IgD-negative memory B cell (primary cell): ENCODE measurements at regions not wholly inside any gene's neighbourhood (a gene's known extent, or its start where the extent isn't known, plus 50 kb on each side); places are given as distances from the start of the nearest gene placed in this dataset.

ENCODE experiments used
- H3K27ac Mint-ChIP-seq, 3 donors: one replicate each; pipeline ENCODE4 v1.8.0; 2020 to 2022; ENCODE audit warnings: mild to moderate bottlenecking in 3 of 3, mixed read lengths in 3 of 3, moderate library complexity in 1 of 3
- H3K27me3 Mint-ChIP-seq: one replicate; pipeline ENCODE4 v1.8.0; 2021; ENCODE audit warnings: mixed read lengths
- H3K36me3 Mint-ChIP-seq: one replicate; pipeline ENCODE4 v1.8.0; 2020; ENCODE audit warnings: mild to moderate bottlenecking, mixed read lengths
- H3K4me1 Mint-ChIP-seq, 3 donors: one replicate each; pipeline ENCODE4 v1.8.0; 2020 to 2022; ENCODE audit warnings: mixed read lengths in 3 of 3, mild to moderate bottlenecking in 1 of 3
- H3K4me3 Mint-ChIP-seq, 4 donors: one replicate each; pipeline ENCODE4 v1.8.0; 2020 to 2022; ENCODE audit warnings: mild to moderate bottlenecking in 4 of 4, mixed read lengths in 4 of 4, moderate library complexity in 3 of 4
- H3K9me3 Mint-ChIP-seq, 3 donors: one replicate each; pipeline ENCODE4 v1.8.0; 2020 to 2021; ENCODE audit warnings: mixed read lengths in 3 of 3, mild to moderate bottlenecking in 1 of 3

DNA sequence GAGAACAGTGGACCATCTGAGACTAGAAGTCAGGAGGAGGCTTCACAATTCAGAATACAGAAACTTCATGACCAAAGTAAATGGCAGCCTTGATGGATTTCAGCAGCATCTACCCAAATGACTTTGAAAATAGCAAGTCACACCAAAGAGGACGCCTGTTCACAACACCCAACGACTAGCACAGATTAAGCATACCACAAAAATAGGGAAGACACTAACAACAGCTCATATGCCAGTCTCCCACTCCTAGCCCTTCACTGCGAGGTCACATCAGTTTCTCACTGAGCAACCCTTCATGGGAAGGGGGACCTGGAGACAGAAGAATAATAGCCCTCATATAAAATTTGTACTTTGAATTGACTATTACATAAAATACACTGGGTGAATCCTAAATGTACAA, 228.4 kb upstream of the SLC39A10 start:
- Mint-ChIP-seq H3K36me3 (no peaks in the 10 kb centered on the region), H3K27ac (no peak overlapping the region), H3K4me1 (no peaks in the 10 kb centered on the region), H3K9me3 (no peaks in the 10 kb centered on the region), H3K4me3 (no peak overlapping the region), H3K27me3 (no peaks in the 10 kb centered on the region)

DNA sequence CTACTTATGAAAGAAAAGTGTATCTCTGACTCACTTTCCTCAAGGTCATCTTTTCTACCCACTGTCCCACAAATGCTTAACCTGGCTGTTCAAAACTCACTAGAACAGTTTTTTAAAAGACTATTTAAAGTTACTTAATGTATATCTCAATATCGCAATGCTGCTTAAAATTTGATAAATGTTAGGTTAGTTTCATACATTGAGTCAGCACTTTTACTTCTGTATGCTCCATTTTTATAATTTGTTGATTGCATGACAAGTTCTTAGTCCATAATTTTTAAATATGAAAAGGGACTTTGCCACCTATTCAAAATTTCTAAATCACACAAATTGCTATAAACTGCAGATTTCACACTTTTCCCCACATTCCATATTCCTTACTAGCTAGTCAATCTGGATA, 231.7 kb upstream of the SLC39A10 start:
- Mint-ChIP-seq H3K9me3 (no peaks in the 10 kb centered on the region), H3K4me3 (no peak overlapping the region), H3K4me1 (no peaks in the 10 kb centered on the region), H3K27me3 (no peaks in the 10 kb centered on the region), H3K27ac (no peak overlapping the region), H3K36me3 (no peaks in the 10 kb centered on the region)

DNA sequence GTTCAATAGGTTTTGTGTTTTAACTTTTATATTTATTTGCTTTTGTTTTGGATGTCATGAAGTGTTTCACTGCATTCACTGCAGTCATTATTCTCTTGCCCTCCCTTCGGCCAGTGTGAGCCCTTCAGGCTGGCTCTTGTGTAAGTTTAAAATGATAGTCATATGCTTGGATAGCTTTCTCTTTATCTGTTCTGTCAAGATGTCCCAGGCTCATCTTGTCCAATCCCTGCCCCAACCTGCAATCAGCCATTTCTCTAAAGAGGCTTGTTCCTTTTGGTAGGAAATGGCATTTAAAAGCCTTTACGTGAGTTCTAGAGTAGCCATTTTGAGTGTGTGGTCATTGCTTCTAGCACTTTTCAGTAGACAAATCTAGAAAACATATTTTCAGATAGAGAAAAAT, 238.0 kb upstream of the SLC39A10 start:
- Mint-ChIP-seq H3K4me1 (no peaks in the 10 kb centered on the region), H3K9me3 (no peaks in the 10 kb centered on the region), H3K4me3 (no peak overlapping the region), H3K27me3 (no peaks in the 10 kb centered on the region), H3K36me3 (no peaks in the 10 kb centered on the region), H3K27ac (no peak overlapping the region)

DNA sequence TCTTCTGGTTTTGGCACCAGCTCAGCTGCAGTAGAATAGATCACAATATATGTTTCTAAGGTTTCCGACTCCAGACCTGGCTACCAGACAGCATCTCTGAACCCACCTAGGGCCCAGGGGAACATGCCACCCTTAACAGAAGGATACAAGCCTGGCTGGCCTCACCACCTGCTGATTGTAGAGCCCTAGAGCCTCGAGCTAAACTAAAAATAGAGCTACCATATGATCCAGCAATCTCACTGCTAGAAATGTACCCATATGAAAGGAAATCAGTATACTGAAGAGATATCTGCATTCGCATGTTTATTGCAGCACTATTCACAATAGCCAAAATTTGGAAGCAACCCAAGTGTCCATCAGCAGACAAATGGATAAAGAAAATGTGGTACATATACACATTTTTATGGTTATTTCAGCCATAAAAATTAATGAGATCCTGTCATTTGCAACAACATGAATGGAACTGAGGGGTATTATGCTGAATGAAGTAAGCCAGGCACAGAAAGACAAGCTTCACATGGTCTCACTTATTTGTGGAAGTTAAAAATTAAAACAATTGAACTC, 242.4 kb upstream of the SLC39A10 start:
- Mint-ChIP-seq H3K27ac (no peak overlapping the region), H3K36me3 (no peaks in the 10 kb centered on the region), H3K9me3 (peaks cover 0 to 2% (median 0%) of the 10 kb centered on the region in 3 donors), H3K4me1 (no peaks in the 10 kb centered on the region), H3K27me3 (no peaks in the 10 kb centered on the region), H3K4me3 (no peak overlapping the region)

DNA sequence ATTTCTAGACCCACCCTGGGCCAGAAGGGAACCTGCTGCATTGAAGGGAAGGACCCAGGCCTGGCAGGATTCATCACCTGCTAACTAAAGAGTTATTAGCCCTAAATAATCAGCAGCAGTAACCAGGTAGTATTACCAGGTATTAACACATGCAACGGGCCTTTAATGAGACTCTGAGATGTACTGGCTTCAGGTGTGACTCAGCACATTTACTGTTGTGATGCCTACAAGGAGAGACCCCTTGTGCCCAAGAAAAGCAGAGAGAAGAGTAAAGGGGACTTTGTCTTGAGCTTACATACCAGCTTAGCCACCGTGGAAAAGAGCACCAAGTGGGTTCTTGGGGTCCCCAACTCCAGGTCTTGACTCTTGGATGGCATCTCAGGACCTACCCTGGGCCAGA, 243.1 kb upstream of the SLC39A10 start:
- no peaks in the 10 kb centered on the region for H3K4me1 Mint-ChIP-seq
- no peak overlapping the region for H3K4me3 Mint-ChIP-seq
- no peaks in the 10 kb centered on the region for H3K27me3 Mint-ChIP-seq
- peaks cover 0 to 2% (median 0%) of the 10 kb centered on the region in 3 donors for H3K9me3 Mint-ChIP-seq
- no peak overlapping the region for H3K27ac Mint-ChIP-seq
- no peaks in the 10 kb centered on the region for H3K36me3 Mint-ChIP-seq

DNA sequence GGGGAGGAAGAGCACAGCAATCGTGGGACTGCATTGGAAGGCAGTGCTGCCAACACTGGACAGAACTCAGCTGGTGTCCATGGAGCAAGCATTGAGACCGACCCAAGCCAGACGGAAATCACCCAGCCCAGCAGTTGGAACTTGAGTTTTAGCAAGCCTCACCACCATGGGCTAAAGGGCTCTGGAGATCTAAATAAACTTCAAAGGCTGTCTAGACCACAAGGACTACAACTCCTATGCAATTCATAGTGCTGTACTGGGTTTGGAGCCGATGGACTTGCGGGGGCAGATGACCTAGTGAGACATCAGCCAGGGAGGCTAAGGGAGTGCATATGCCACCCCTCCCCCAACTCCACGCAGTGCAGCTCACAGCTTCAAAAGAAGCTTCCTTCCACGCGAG, 243.6 kb upstream of the SLC39A10 start:
- no peaks in the 10 kb centered on the region for H3K36me3 Mint-ChIP-seq
- no peaks in the 10 kb centered on the region for H3K4me1 Mint-ChIP-seq
- H3K9me3 Mint-ChIP-seq = peaks cover 0 to 2% (median 0%) of the 10 kb centered on the region in 3 donors
- no peak overlapping the region for H3K27ac Mint-ChIP-seq
- H3K4me3 Mint-ChIP-seq = no peak overlapping the region
- H3K27me3 Mint-ChIP-seq = no peaks in the 10 kb centered on the region

DNA sequence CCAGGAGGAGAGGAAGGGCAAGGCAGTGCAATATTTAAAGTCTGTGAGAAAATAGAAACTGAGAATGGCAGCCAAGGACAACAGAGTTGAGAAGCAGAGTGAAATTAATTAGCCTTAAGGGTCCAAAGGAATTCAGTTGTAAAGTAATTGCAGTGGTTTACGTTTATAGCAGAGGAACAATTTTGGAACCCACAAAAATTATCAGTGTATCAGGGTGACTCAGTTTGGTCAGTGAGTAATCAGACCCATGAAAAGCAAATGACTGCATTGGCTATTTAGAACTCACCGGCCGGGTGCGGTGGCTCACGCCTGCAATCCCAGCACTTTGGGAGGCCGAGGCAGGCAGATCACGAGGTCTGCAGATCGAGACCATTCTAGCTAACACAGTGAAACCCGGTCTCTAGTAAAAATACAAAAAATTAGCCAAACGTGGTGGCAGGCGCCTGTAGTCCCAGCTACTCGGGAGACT, 245.8 kb upstream of the SLC39A10 start:
- no peak overlapping the region for H3K27ac Mint-ChIP-seq
- no peaks in the 10 kb centered on the region for H3K4me1 Mint-ChIP-seq
- H3K27me3 Mint-ChIP-seq = no peaks in the 10 kb centered on the region
- no peak overlapping the region for H3K4me3 Mint-ChIP-seq
- H3K9me3 Mint-ChIP-seq = peaks cover 0 to 2% (median 0%) of the 10 kb centered on the region in 3 donors
- no peaks in the 10 kb centered on the region for H3K36me3 Mint-ChIP-seq

DNA sequence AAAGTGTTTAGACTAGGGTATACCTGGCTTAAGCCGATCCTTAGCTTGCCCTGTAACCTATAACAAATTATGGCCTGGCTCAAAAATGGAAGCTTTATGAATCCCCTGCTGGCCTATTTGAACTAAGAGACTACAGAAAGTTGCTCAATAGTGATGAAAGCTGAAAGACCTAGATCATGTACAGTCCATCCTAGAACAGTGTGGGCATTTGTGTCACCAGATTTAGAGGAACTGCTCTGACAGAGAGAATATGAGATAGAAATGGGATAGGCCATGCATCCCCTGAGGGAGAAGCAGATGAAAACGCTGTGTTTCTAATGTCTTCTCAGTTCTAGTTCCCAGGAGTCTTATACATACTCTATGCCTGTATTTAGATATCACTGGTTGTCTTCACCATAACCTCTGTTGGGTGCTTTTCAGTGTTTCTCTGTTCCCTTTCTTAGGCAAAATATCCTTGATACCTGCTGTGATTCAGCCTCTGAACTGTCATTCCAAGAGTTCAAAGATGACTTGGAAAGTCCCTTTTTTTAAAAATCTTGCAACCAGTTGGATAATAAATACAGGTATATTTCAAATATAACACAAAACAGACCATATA, 246.9 kb upstream of the SLC39A10 start:
- H3K4me3 Mint-ChIP-seq = no peak overlapping the region
- peaks cover 0 to 2% (median 0%) of the 10 kb centered on the region in 3 donors for H3K9me3 Mint-ChIP-seq
- no peaks in the 10 kb centered on the region for H3K27me3 Mint-ChIP-seq
- H3K27ac Mint-ChIP-seq = no peak overlapping the region
- H3K36me3 Mint-ChIP-seq = no peaks in the 10 kb centered on the region
- H3K4me1 Mint-ChIP-seq = peaks cover 0 to 3% (median 0%) of the 10 kb centered on the region in 3 donors

DNA sequence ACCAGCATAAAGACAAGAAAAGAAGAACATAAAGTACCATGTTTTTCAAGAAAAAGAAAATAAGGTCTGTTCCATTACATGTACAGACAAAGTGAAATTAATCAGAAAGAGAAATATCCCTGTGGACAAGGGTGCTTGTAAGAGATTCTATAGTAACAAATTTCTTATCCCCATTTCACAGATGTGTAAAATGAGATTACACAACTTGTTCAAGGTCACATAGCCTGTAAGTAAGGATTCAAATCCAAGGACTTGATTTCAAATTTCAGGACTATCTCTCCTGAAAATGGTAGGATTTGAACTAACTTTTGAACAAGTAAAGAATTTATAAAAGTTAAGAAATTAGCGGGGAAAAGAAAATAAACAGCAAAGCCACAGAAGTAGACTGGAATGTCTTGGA, 248.2 kb upstream of the SLC39A10 start:
- peaks cover 0 to 2% (median 0%) of the 10 kb centered on the region in 3 donors for H3K9me3 Mint-ChIP-seq
- H3K27ac Mint-ChIP-seq = no peak overlapping the region
- H3K4me1 Mint-ChIP-seq = peaks cover 0 to 3% (median 0%) of the 10 kb centered on the region in 3 donors
- H3K4me3 Mint-ChIP-seq = no peak overlapping the region
- H3K36me3 Mint-ChIP-seq = no peaks in the 10 kb centered on the region
- H3K27me3 Mint-ChIP-seq = no peaks in the 10 kb centered on the region

DNA sequence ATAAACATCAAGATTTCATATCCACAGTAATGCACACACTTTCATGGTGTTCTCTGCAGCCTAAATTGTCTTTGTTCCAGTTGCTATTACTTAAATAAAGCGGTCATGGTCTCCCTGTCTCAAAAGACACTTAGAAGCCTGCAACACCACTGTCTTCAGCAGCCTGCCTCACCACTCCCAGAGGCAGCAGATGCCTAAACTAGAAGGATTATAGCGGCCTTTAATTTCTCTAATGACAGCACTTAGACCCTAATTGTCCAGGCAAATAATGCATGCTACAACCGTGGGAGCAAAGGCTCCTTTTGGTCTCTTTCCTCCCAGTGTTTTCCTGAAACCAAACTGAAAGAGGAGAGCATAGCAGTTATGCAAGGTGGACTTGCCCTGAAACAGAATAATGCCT, 248.8 kb upstream of the SLC39A10 start:
- H3K36me3 Mint-ChIP-seq = no peaks in the 10 kb centered on the region
- peaks cover 0 to 3% (median 0%) of the 10 kb centered on the region in 3 donors for H3K4me1 Mint-ChIP-seq
- no peaks in the 10 kb centered on the region for H3K27me3 Mint-ChIP-seq
- H3K27ac Mint-ChIP-seq = no peak overlapping the region
- H3K9me3 Mint-ChIP-seq = peaks cover 0 to 2% (median 0%) of the 10 kb centered on the region in 3 donors
- H3K4me3 Mint-ChIP-seq = no peak overlapping the region

DNA sequence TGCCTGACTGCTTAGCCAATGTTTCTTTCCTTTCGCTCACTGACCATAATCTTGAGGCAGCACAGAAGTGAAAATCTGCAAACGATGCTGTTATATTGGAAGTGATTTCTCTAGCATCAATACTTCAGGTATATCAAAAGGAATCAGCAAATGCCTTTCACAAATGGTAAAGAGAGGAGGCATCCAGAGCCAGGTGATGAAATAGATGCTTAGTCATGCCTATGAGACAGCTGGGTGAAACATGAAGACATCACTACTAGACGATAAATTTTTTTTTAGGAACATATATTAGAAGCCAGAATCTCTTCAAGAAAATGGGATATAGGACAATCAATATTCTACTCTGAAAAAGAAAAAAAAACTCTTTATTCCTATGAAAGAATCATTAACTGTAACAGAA, 249.2 kb upstream of the SLC39A10 start:
- Mint-ChIP-seq H3K4me1 (peaks cover 0 to 3% (median 0%) of the 10 kb centered on the region in 3 donors), H3K36me3 (no peaks in the 10 kb centered on the region), H3K27me3 (no peaks in the 10 kb centered on the region), H3K9me3 (peaks cover 0 to 2% (median 0%) of the 10 kb centered on the region in 3 donors), H3K4me3 (no peak overlapping the region), H3K27ac (no peak overlapping the region)

DNA sequence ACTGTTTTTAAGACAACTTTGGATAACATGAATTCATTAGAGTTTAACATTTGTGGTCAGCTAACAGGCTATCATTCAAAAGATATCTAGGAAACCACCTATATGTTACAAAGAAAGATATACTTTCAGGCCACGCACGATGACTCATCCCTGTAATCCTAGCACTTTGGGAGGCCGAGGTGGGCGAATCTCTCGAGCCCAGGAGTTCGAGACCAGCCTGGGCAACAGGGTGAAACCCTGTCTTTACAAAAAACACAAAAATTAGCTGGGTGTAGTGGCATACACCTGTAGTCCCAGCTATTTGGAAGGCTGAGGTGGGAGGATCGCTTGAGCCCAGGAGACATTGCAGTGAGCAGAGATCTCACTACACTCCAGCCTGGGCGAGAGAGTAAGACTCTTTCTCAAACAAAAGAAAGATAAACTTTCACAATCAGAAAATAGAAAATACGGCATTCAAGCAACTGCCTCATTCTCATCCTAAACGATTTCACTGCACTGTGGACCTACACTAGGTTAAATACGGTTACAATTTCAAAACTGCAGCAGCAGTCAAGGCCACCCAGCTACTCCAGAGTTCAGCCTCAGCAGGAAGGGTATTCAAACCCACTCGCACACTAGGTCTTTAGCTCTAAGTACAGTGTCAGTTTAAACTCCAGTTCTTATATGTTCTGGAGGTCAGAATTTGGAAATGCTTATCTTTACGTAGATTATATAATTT, 250.0 kb upstream of the SLC39A10 start:
- Mint-ChIP-seq H3K27ac (no peak overlapping the region), H3K4me3 (no peak overlapping the region), H3K27me3 (no peaks in the 10 kb centered on the region), H3K4me1 (peaks cover 0 to 3% (median 0%) of the 10 kb centered on the region in 3 donors), H3K9me3 (peaks cover 0 to 2% (median 0%) of the 10 kb centered on the region in 3 donors), H3K36me3 (no peaks in the 10 kb centered on the region)

DNA sequence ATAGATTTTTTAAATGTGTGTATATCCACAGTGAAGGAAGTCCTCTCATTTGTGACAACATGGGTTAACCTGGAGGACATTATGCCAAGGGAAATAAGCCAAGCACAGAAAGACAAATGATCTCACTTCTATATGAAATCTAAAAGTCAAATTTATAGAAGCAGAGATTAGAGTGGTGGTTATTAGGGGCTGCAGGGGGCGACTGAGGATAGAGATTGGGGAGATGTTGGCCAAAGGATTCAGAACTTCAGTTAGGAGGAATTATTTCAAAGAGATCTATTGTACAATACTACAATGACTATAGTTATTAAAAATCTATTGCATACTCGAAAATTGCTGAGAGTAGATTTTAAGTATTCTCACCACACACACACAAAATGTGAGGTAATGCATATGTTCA, 252.4 kb upstream of the SLC39A10 start:
- Mint-ChIP-seq H3K36me3 (peaks cover 2% of the 10 kb centered on the region), H3K9me3 (no peaks in the 10 kb centered on the region), H3K27me3 (no peaks in the 10 kb centered on the region), H3K4me1 (peaks cover 0 to 3% (median 0%) of the 10 kb centered on the region in 3 donors), H3K4me3 (no peak overlapping the region), H3K27ac (no peak overlapping the region)

DNA sequence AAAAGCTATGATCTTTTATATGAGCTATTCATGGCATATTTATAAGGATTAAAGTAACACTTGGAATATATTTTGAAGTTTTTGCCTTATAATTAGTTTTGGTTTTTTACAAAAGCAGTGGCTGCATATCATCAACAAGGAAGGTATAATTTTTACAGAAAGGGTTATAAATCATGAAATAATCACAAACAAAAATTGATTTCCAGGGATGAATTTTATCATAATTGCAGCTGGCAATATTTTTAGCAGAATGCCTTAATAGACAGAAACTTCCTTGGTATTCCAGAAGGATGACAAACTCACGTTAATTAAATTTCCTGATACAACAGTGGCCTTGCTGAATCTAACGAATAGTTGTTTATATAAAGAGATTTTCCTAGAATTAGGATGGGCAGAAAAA, 260.5 kb upstream of the SLC39A10 start:
- H3K4me1 Mint-ChIP-seq = no peaks in the 10 kb centered on the region
- H3K27ac Mint-ChIP-seq = no peak overlapping the region
- H3K36me3 Mint-ChIP-seq = peaks cover 1% of the 10 kb centered on the region
- H3K9me3 Mint-ChIP-seq = no peaks in the 10 kb centered on the region
- H3K27me3 Mint-ChIP-seq = peaks cover 4% of the 10 kb centered on the region
- no peak overlapping the region for H3K4me3 Mint-ChIP-seq

DNA sequence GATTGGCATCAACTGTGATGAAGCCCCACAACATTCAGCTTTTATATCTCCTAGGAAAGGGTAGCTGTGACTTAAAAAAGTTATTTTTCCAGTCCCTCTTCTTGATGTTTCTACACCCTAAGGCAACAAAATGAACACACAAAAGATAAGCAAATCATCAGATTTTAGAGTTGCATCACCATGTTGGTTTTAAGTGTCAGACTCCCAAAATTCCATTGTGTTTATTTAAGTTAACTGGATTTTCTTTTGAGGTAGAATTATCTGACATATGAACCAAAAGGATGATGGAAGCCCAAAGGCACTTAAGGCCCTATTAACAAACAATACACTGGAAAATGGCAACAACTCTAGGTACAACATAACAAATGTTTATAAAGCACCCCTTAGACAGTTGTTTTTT, 261.7 kb upstream of the SLC39A10 start:
- no peaks in the 10 kb centered on the region for H3K4me1 Mint-ChIP-seq
- H3K9me3 Mint-ChIP-seq = no peaks in the 10 kb centered on the region
- peaks cover 4% of the 10 kb centered on the region for H3K27me3 Mint-ChIP-seq
- peaks cover 1% of the 10 kb centered on the region for H3K36me3 Mint-ChIP-seq
- no peak overlapping the region for H3K4me3 Mint-ChIP-seq
- H3K27ac Mint-ChIP-seq = no peak overlapping the region
